Thoracic aorta (tissue), 2 donors: ENCODE measurements at regions not wholly inside any gene's neighbourhood (a gene's known extent, or its start where the extent isn't known, plus 50 kb on each side); places are given as distances from the start of the nearest gene placed in this dataset.

Experiments
- ATAC-seq: fragments of 150-250 bp; one replicate; pipeline ENCODE4 v1.8.0; 2017; ENCODE audit warnings: low read depth; ENCODE audit not compliant: insufficient number of reproducible peaks, low FRiP score
- DNase-seq: peaks from one replicate; pipeline ENCODE4 v3.0.0-alpha.2; 2020; ENCODE audit warnings: low spot score
- H3K27ac ChIP-seq, 2 donors: fragments of 200-600 bp; sonication (generic); 1 replicate in 1 of 2; 2 replicates in 1 of 2; pipeline ENCODE4 v1.5.1; 2016; ENCODE audit warnings: mild to moderate bottlenecking in 2 of 2, moderate library complexity in 2 of 2
- H3K27me3 ChIP-seq: fragments of 200-600 bp; sonication (generic); replicated peaks from 2 replicates; pipeline ENCODE4 v1.6.0; 2016; ENCODE audit warnings: mild to moderate bottlenecking; ENCODE audit not compliant: insufficient read depth
- H3K36me3 ChIP-seq: fragments of 200-600 bp; sonication (generic); one replicate; pipeline ENCODE4 v1.5.1; 2016
- H3K4me1 ChIP-seq, 2 donors: fragments of 200-600 bp; sonication (generic); 1 replicate in 1 of 2; 2 replicates in 1 of 2; pipeline versions ENCODE4 v1.5.1 to v1.6.0; 2016; ENCODE audit warnings: low read depth in 2 of 2, mild to moderate bottlenecking in 1 of 2; ENCODE audit not compliant: control insufficient read depth in 1 of 2
- H3K4me3 ChIP-seq: fragments of 200-600 bp; sonication (generic); 2 replicates; pipeline ENCODE4 v1.5.1; 2016; ENCODE audit warnings: mild to moderate bottlenecking
- H3K9me3 ChIP-seq: fragments of 200-600 bp; sonication (generic); 2 replicates; pipeline ENCODE4 v1.5.1; 2016
- CTCF ChIP-seq: fragments of 200-600 bp; sonication (generic); IDR thresholded peaks from one replicate; pipeline ENCODE4 v1.5.1; 2019; ENCODE audit warnings: antibody characterized with exemption

DNA sequence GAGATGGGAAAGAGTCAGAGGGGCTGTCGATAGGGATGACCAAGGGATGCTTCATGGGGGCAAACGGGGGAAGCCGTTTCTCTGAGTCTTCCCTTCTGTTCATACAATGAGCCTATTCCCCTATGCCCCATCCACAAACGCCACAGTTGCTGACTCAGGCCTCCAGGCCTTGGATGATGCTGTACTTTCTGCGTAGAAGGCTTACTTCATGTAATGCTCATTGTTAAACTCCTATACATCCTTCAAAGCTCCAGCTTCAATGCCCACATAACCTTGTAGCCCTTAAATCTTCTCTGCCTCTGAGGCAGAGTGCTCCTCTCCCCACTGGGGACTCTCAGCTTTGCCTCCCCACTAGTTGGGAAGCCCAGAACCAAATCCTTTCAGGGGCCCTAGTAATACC is 120.3 kb downstream of the PTPRS start:
- no peaks in the 10 kb centered on the region for H3K27me3 ChIP-seq
- no peaks in the 10 kb centered on the region for H3K9me3 ChIP-seq
- H3K36me3 ChIP-seq = peaks cover 63% of the 10 kb centered on the region
- ATAC-seq = no peak
- no peak for DNase-seq
- no peaks in the 10 kb centered on the region for H3K4me1 ChIP-seq
- no peak for TF ChIP-seq CTCF
- H3K27ac ChIP-seq = no peak overlapping the region
- H3K4me3 ChIP-seq = no peak overlapping the region

DNA sequence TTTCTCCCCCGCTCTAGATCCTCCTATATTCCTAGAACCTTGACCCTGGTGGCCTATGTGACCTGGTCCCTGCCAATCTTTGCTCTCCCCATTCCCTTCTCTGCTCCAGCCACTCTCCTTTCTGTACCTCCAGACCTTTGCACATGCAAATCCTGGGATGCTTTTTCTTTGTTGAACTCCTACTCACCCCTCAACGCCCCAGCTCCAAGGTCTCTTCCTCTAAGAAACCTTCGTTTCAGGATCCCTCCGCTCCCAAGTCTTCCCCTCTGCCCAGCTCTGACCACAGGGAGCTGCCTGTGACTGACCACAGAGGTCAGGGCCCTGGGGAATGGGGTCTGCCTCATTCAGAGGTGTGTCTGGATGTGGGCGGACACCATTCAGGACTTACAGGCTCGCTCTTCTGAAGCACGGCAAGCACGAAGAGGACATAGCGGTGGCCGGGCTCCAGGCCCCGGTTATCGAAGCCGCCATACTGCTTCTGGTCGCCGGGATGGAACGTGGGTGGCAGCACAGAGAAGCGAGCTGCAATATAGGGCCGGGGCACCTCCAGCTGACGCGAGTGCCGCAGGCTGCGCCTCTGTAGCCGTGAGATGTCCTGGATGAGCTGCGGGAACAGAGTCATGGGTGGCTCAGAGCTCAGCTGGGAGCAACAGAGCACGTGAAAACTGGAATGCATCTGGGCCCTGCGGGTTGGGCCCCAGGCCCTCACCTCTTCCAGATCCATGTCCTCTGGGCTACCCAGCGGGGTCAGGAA is 120.9 kb downstream of the PTPRS start:
- no peak overlapping the region for H3K27ac ChIP-seq
- H3K4me1 ChIP-seq = no peaks in the 10 kb centered on the region
- no peak for TF ChIP-seq CTCF
- DNase-seq (no peak), ATAC-seq (no peak)
- H3K4me3 ChIP-seq = no peak overlapping the region
- H3K27me3 ChIP-seq = no peaks in the 10 kb centered on the region
- peaks cover 69% of the 10 kb centered on the region for H3K36me3 ChIP-seq
- no peaks in the 10 kb centered on the region for H3K9me3 ChIP-seq

DNA sequence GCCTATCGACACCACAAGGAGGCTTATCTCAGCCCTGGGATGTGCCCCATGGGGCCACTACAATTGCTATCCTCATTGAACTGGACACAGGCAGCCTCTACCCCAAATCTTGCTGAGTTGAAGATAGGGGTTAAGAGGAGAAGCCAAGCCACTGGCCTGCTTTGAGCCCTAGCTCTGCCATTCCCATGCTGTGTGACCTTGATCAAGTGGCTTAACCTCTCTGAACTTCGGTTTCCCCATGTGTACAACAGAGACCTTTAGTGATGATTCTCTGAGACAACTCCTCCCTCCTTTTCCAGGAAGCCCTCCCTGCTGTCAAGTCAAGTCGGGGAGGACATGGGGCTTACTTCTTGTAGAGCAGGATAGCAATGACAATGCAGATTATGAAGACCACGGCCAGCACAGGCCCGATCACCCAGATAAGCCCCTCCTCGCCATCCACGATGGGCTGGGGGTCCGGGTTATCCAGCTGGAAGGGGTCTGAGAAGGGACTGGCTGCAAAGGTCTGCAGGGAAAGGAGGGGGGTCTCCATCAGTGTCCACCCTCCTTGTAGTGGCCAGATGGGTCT is 121.6 kb downstream of the PTPRS start:
- H3K9me3 ChIP-seq = no peaks in the 10 kb centered on the region
- no peak for ATAC-seq
- H3K36me3 ChIP-seq = peaks cover 70% of the 10 kb centered on the region
- TF ChIP-seq CTCF = no peak
- no peak overlapping the region for H3K4me3 ChIP-seq
- DNase-seq = no peak
- no peaks in the 10 kb centered on the region for H3K27me3 ChIP-seq
- no peaks in the 10 kb centered on the region for H3K4me1 ChIP-seq
- H3K27ac ChIP-seq = no peak overlapping the region

GRCh38 chr19:5218255-5218855 is 122.3 kb downstream of the PTPRS start:
- Histone ChIP-seq H3K4me1 (no peaks in the 10 kb centered on the region), H3K36me3 (peaks cover 74% of the 10 kb centered on the region), H3K4me3 (no peak overlapping the region), H3K27ac (no peak overlapping the region), H3K9me3 (no peaks in the 10 kb centered on the region), H3K27me3 (no peaks in the 10 kb centered on the region)
- DNase-seq = no peak
- TF ChIP-seq CTCF = no peak
- no peak for ATAC-seq

- Histone ChIP-seq H3K27me3 (no peaks in the 10 kb centered on the region), H3K27ac (no peak overlapping the region), H3K9me3 (no peaks in the 10 kb centered on the region), H3K4me3 (no peak overlapping the region), H3K4me1 (no peaks in the 10 kb centered on the region), H3K36me3 (peaks cover 71% of the 10 kb centered on the region)
- DNase-seq (no peak), ATAC-seq (no peak)
- no peak for TF ChIP-seq CTCF
Measured at GRCh38 chr19:5217171-5217570, 123.4 kb downstream of the PTPRS start.
